ENCODE measurements at regions not wholly inside any gene's neighbourhood (a gene's known extent, or its start where the extent isn't known, plus 50 kb on each side); places are given as distances from the start of the nearest gene placed in this dataset.

DNA sequence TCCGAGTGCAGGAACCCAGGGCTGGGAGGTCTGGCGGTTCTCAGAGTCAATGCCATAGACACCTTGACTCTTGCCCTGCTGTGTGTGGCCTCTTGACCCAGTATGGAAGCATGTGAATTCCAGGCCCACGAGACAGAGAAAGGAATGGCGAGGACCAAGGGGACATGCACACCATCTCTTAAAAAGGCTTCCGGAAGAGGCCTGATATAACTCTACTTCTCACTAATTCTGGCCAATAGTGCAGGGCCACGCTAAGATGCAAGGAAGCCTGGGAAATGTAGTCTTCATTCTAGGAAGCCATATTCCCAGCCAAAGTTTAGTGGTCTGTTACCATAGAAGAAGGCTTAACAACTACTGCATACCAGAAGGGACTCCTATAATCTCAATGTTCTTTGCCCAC lies 177.0 kb upstream of the KCNG1 start:
- no peak for TF ChIP-seq POLR2A (IDR thresholded peaks at IDR 0.05)
- TF ChIP-seq, protein P1, sequence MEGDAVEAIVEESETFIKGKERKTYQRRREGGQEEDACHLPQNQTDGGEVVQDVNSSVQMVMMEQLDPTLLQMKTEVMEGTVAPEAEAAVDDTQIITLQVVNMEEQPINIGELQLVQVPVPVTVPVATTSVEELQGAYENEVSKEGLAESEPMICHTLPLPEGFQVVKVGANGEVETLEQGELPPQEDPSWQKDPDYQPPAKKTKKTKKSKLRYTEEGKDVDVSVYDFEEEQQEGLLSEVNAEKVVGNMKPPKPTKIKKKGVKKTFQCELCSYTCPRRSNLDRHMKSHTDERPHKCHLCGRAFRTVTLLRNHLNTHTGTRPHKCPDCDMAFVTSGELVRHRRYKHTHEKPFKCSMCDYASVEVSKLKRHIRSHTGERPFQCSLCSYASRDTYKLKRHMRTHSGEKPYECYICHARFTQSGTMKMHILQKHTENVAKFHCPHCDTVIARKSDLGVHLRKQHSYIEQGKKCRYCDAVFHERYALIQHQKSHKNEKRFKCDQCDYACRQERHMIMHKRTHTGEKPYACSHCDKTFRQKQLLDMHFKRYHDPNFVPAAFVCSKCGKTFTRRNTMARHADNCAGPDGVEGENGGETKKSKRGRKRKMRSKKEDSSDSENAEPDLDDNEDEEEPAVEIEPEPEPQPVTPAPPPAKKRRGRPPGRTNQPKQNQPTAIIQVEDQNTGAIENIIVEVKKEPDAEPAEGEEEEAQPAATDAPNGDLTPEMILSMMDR (IDR thresholded peaks at IDR 0.05), result no peak

Measured in adrenal gland (tissue), 5 donors.